Epithelial cell of esophagus (primary cell): ENCODE measurements at regions not wholly inside any gene's neighbourhood (a gene's known extent, or its start where the extent isn't known, plus 50 kb on each side); places are given as distances from the start of the nearest gene placed in this dataset.
A peak's percentile ranks its signal among the peaks of the same experiment; 100 is the strongest.

Experiments
- DNase-seq: peaks from one replicate; pipeline ENCODE4 v3.0.0; 2010; ENCODE audit warnings: low read depth
- H3K4me3 ChIP-seq: 2 replicates; pipeline ENCODE4 v1.5.1; 2011; ENCODE audit warnings: mild to moderate bottlenecking, low read length, control low read depth
- CTCF ChIP-seq: IDR thresholded peaks from 2 replicates; pipeline ENCODE4 v1.5.1; 2011; ENCODE audit warnings: low read depth, mild to moderate bottlenecking, low read length, control low read depth, inconsistent platforms; ENCODE audit not compliant: insufficient read depth; ENCODE audit errors: missing control alignments

- no peak for DNase-seq
- no peak overlapping the region for H3K4me3 ChIP-seq
- no peak for TF ChIP-seq CTCF
These were observed 242.9 kb downstream of the CDH11 start for GRCh38 chr16:64878940-64879339.

GRCh38 chr16:64872101-64872500, 249.8 kb downstream of the CDH11 start:
- no peak for TF ChIP-seq CTCF
- no peak overlapping the region for H3K4me3 ChIP-seq
- DNase-seq, result peak; percentile 16

- no peak for DNase-seq
- no peak overlapping the region for H3K4me3 ChIP-seq
- TF ChIP-seq CTCF, result no peak
These were observed 251.0 kb downstream of the CDH11 start for GRCh38 chr16:64870859-64871258.

GRCh38 chr16:64869781-64870180, 252.1 kb downstream of the CDH11 start:
- DNase-seq, result no peak
- no peak overlapping the region for H3K4me3 ChIP-seq
- no peak for TF ChIP-seq CTCF

GRCh38 chr16:64866021-64866420, 255.8 kb downstream of the CDH11 start:
- DNase-seq, result no peak

GRCh38 chr16:64865069-64865696, 256.7 kb downstream of the CDH11 start:
- DNase-seq, result no peak
- no peak for TF ChIP-seq CTCF
- H3K4me3 ChIP-seq, result no peak overlapping the region

More at GRCh38 chr16:64866021-64866420, 255.8 kb downstream of the CDH11 start:
- TF ChIP-seq CTCF, result no peak
- no peak overlapping the region for H3K4me3 ChIP-seq

- H3K4me3 ChIP-seq, result no peak overlapping the region
- DNase-seq, result peak; percentile 84
- TF ChIP-seq CTCF, result no peak
These were observed 257.5 kb downstream of the CDH11 start for GRCh38 chr16:64864232-64864809.
